ENCODE measurements at regions not wholly inside any gene's neighbourhood (a gene's known extent, or its start where the extent isn't known, plus 50 kb on each side); places are given as distances from the start of the nearest gene placed in this dataset.

DNA sequence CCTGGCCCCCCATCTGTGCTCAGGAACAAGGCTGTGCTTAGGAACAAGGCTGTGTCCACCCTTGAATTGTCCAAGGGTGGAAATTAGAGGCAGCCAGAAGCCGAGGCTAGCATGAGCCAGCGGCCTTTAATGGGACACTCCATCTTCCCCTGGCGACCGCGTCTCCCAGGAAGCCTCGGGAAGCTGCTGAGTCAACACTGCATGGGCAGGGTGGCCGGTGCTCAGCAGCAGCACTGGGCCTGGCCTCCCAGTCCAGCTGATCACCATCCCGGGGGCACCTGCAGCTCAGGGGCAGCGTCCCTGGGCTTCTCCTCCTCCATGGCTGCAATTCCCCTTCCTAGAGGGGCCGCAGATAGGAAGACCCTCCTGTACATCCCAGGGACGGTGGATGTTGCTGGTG, 180.8 kb downstream of the ENGASE start:
- peaks cover 4% of the 10 kb centered on the region; the same call in 1 of the 2 replicates for H3K4me1 Mint-ChIP-seq
- H3K9me3 Mint-ChIP-seq = no peaks in the 10 kb centered on the region
- H3K36me3 Mint-ChIP-seq = no peaks in the 10 kb centered on the region
- DNase-seq (ENCODE audit: low spot score) (no peak), ATAC-seq (no peak)
- POLR2A ChIA-PET = interaction anchor here (1.0 kb wide), 1 partner anchor 10 kb away, joined by 3 read pairs; no protein-coding TSS in a partner anchor
- CTCF ChIA-PET = interaction anchor here (1.0 kb wide), 1 partner anchor 136 kb away, joined by 3 read pairs; no protein-coding TSS in a partner anchor
- TF ChIP-seq, protein P1, sequence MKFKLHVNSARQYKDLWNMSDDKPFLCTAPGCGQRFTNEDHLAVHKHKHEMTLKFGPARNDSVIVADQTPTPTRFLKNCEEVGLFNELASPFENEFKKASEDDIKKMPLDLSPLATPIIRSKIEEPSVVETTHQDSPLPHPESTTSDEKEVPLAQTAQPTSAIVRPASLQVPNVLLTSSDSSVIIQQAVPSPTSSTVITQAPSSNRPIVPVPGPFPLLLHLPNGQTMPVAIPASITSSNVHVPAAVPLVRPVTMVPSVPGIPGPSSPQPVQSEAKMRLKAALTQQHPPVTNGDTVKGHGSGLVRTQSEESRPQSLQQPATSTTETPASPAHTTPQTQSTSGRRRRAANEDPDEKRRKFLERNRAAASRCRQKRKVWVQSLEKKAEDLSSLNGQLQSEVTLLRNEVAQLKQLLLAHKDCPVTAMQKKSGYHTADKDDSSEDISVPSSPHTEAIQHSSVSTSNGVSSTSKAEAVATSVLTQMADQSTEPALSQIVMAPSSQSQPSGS (CRISPR knock-in tag; IDR thresholded peaks at IDR 0.05; ENCODE audit: borderline replicate concordance, low read depth) = no peak
- TF ChIP-seq, protein P2, sequence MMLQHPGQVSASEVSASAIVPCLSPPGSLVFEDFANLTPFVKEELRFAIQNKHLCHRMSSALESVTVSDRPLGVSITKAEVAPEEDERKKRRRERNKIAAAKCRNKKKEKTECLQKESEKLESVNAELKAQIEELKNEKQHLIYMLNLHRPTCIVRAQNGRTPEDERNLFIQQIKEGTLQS (CRISPR knock-in tag; conservative IDR thresholded peaks at IDR 0.05) = no peak
- TF ChIP-seq HMGA2 (CRISPR knock-in tag; IDR thresholded peaks at IDR 0.05) = no peak
- TF ChIP-seq SOX15 (CRISPR knock-in tag; IDR thresholded peaks at IDR 0.05) = no peak
- no peak for TF ChIP-seq ZNF219 (CRISPR knock-in tag; IDR thresholded peaks at IDR 0.05; ENCODE audit: borderline replicate concordance)
- no peak for TF ChIP-seq PRRX2 (CRISPR knock-in tag; IDR thresholded peaks at IDR 0.05)
- TF ChIP-seq, protein P3, sequence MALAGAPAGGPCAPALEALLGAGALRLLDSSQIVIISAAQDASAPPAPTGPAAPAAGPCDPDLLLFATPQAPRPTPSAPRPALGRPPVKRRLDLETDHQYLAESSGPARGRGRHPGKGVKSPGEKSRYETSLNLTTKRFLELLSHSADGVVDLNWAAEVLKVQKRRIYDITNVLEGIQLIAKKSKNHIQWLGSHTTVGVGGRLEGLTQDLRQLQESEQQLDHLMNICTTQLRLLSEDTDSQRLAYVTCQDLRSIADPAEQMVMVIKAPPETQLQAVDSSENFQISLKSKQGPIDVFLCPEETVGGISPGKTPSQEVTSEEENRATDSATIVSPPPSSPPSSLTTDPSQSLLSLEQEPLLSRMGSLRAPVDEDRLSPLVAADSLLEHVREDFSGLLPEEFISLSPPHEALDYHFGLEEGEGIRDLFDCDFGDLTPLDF (CRISPR knock-in tag; IDR thresholded peaks at IDR 0.05) = no peak
- TF ChIP-seq FOXK1 (CRISPR knock-in tag; IDR thresholded peaks at IDR 0.05) = no peak
- no peak for TF ChIP-seq CREB1 (CRISPR knock-in tag; IDR thresholded peaks at IDR 0.05)
- TF ChIP-seq, protein P4, sequence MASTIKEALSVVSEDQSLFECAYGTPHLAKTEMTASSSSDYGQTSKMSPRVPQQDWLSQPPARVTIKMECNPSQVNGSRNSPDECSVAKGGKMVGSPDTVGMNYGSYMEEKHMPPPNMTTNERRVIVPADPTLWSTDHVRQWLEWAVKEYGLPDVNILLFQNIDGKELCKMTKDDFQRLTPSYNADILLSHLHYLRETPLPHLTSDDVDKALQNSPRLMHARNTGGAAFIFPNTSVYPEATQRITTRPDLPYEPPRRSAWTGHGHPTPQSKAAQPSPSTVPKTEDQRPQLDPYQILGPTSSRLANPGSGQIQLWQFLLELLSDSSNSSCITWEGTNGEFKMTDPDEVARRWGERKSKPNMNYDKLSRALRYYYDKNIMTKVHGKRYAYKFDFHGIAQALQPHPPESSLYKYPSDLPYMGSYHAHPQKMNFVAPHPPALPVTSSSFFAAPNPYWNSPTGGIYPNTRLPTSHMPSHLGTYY (CRISPR knock-in tag; IDR thresholded peaks at IDR 0.05) = no peak
- TF ChIP-seq CBFB (CRISPR knock-in tag; IDR thresholded peaks at IDR 0.05; ENCODE audit: low read depth) = no peak
- no peak for TF ChIP-seq JAZF1 (CRISPR knock-in tag; IDR thresholded peaks at IDR 0.05)
- TF ChIP-seq, protein P5, sequence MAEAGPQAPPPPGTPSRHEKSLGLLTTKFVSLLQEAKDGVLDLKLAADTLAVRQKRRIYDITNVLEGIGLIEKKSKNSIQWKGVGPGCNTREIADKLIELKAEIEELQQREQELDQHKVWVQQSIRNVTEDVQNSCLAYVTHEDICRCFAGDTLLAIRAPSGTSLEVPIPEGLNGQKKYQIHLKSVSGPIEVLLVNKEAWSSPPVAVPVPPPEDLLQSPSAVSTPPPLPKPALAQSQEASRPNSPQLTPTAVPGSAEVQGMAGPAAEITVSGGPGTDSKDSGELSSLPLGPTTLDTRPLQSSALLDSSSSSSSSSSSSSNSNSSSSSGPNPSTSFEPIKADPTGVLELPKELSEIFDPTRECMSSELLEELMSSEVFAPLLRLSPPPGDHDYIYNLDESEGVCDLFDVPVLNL (CRISPR knock-in tag; IDR thresholded peaks at IDR 0.05; ENCODE audit: borderline replicate concordance, low read depth) = no peak
- TF ChIP-seq IRF2 (CRISPR knock-in tag; IDR thresholded peaks at IDR 0.05; ENCODE audit: borderline replicate concordance, low read depth) = no peak
- TF ChIP-seq, protein P6, sequence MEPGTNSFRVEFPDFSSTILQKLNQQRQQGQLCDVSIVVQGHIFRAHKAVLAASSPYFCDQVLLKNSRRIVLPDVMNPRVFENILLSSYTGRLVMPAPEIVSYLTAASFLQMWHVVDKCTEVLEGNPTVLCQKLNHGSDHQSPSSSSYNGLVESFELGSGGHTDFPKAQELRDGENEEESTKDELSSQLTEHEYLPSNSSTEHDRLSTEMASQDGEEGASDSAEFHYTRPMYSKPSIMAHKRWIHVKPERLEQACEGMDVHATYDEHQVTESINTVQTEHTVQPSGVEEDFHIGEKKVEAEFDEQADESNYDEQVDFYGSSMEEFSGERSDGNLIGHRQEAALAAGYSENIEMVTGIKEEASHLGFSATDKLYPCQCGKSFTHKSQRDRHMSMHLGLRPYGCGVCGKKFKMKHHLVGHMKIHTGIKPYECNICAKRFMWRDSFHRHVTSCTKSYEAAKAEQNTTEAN (CRISPR knock-in tag; IDR thresholded peaks at IDR 0.05) = no peak
- TF ChIP-seq SP1 (CRISPR knock-in tag; conservative IDR thresholded peaks at IDR 0.05) = no peak
- TF ChIP-seq TP53 (CRISPR knock-in tag; IDR thresholded peaks at IDR 0.05) = no peak
- no peak for TF ChIP-seq OVOL2 (CRISPR knock-in tag; IDR thresholded peaks at IDR 0.05; ENCODE audit: borderline replicate concordance)
- no peak overlapping the region for H3K4me3 Mint-ChIP-seq
- H3K27ac Mint-ChIP-seq = no peak overlapping the region
- H3K27me3 Mint-ChIP-seq (ENCODE audit: low read depth) = peaks cover 4% of the 10 kb centered on the region

DNA sequence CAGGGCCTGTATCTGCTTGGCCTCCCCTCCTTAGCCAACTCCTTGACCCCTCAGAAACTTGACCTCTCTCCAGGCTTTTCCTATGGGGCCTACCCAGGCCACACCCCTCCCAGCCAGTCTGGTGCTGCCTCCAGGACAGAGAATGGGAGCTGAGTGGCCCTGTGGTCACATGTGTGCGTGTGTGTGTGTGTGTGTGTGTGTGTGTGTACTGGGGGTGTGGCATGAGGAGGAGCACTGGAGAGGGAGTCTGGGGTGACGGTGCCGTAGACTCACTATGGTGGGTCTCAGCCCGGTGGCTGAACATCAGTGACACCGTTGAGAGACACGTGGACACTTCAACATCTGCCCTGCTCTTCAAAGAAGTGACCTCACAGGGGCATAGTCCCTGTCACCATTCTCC, 180.4 kb downstream of the ENGASE start:
- Mint-ChIP-seq H3K4me3 (no peak overlapping the region), H3K9me3 (no peaks in the 10 kb centered on the region), H3K4me1 (peaks cover 4% of the 10 kb centered on the region; the same call in 1 of the 2 replicates), H3K36me3 (no peaks in the 10 kb centered on the region), H3K27ac (no peak overlapping the region), H3K27me3 (ENCODE audit: low read depth) (peaks cover 4% of the 10 kb centered on the region)
- DNase-seq (ENCODE audit: low spot score) (no peak), ATAC-seq (no peak)
- POLR2A ChIA-PET = no interaction called here
- CTCF ChIA-PET = no interaction called here
- TF ChIP-seq, protein P7, sequence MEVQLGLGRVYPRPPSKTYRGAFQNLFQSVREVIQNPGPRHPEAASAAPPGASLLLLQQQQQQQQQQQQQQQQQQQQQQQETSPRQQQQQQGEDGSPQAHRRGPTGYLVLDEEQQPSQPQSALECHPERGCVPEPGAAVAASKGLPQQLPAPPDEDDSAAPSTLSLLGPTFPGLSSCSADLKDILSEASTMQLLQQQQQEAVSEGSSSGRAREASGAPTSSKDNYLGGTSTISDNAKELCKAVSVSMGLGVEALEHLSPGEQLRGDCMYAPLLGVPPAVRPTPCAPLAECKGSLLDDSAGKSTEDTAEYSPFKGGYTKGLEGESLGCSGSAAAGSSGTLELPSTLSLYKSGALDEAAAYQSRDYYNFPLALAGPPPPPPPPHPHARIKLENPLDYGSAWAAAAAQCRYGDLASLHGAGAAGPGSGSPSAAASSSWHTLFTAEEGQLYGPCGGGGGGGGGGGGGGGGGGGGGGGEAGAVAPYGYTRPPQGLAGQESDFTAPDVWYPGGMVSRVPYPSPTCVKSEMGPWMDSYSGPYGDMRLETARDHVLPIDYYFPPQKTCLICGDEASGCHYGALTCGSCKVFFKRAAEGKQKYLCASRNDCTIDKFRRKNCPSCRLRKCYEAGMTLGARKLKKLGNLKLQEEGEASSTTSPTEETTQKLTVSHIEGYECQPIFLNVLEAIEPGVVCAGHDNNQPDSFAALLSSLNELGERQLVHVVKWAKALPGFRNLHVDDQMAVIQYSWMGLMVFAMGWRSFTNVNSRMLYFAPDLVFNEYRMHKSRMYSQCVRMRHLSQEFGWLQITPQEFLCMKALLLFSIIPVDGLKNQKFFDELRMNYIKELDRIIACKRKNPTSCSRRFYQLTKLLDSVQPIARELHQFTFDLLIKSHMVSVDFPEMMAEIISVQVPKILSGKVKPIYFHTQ (CRISPR knock-in tag; IDR thresholded peaks at IDR 0.05) = no peak
- no peak for TF ChIP-seq SP1 (CRISPR knock-in tag; conservative IDR thresholded peaks at IDR 0.05)
- TF ChIP-seq, protein P8, sequence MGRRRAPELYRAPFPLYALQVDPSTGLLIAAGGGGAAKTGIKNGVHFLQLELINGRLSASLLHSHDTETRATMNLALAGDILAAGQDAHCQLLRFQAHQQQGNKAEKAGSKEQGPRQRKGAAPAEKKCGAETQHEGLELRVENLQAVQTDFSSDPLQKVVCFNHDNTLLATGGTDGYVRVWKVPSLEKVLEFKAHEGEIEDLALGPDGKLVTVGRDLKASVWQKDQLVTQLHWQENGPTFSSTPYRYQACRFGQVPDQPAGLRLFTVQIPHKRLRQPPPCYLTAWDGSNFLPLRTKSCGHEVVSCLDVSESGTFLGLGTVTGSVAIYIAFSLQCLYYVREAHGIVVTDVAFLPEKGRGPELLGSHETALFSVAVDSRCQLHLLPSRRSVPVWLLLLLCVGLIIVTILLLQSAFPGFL (CRISPR knock-in tag; IDR thresholded peaks at IDR 0.05; ENCODE audit: borderline replicate concordance) = no peak
- TF ChIP-seq, protein P9, sequence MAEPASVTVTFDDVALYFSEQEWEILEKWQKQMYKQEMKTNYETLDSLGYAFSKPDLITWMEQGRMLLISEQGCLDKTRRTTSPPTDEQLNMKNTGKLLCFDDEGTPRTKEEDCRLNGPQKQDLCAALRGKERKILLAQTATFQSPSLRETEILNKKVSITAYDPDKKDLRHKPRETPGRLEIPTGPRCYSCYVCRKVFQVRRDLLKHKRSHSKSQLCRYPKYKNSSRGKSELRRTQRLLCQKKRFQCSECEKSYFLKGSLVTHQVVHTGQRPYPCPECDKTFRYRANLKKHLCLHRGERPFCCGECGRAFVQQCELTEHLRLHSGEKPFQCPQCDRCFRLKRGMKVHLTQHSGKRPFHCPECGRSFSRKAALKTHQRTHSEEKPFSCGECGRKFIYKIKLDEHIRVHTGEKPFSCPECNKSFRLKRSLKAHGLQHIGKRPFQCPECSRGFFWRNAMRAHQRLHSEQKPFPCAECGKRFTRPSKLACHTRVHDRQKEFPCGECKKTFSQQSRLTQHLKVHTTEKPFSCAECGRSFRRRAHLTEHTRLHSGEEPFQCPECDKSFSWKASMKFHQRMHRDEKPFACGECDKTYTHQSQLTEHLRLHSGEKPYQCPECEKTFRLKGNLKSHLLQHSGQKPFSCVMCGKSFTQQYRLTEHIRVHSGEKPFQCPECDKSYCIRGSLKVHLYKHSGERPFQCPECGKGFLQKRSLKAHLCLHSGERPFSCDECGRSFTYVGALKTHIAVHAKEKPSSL (CRISPR knock-in tag; conservative IDR thresholded peaks at IDR 0.05) = no peak

Data from WTC11 (cell line).